Vagina (tissue), 2 donors: ENCODE measurements at regions not wholly inside any gene's neighbourhood (a gene's known extent, or its start where the extent isn't known, plus 50 kb on each side); places are given as distances from the start of the nearest gene placed in this dataset.

Experiments
- POLR2A ChIP-seq, 2 donors: fragments of 450-650 bp; IDR thresholded peaks; one replicate each; pipeline ENCODE4 v1.6.1; 2017; ENCODE audit warnings: antibody characterized with exemption in 2 of 2, mild to moderate bottlenecking in 2 of 2, moderate library complexity in 2 of 2
- TF ChIP-seq, protein P1 (sequence below), 3 experiments: fragments of 450-650 bp in 2 of 3; fragments of 200-600 bp in 1 of 3; sonication (generic) in 1 of 3; IDR thresholded peaks; one replicate each; pipeline ENCODE4 v1.5.1; 2017 to 2019; ENCODE audit warnings: antibody characterized with exemption in 3 of 3, mild to moderate bottlenecking in 2 of 3, moderate library complexity in 2 of 3

DNA sequence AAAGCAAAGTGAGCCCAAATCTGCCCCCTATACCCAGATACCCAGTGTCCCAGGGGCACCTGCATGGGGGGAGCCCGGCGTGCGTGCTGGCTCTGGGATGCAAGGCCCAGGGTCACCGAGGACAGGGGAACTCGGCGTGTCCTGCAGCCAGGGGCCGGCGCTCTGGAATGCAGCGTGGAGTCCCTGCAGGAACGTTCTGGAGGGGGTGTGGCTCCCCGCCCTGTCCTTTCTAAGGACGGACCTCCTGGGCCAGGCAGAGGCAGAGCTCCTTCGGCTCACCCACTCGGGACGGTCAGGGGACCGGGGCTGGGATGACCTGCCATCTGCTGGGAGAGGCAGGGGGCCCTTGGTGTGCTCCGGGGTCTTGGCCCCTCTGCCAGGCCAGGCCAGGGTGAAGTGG is 1196.8 kb downstream of the BRD1 start:
- no peak for TF ChIP-seq POLR2A (IDR thresholded peaks at IDR 0.05)
- TF ChIP-seq, protein P1, sequence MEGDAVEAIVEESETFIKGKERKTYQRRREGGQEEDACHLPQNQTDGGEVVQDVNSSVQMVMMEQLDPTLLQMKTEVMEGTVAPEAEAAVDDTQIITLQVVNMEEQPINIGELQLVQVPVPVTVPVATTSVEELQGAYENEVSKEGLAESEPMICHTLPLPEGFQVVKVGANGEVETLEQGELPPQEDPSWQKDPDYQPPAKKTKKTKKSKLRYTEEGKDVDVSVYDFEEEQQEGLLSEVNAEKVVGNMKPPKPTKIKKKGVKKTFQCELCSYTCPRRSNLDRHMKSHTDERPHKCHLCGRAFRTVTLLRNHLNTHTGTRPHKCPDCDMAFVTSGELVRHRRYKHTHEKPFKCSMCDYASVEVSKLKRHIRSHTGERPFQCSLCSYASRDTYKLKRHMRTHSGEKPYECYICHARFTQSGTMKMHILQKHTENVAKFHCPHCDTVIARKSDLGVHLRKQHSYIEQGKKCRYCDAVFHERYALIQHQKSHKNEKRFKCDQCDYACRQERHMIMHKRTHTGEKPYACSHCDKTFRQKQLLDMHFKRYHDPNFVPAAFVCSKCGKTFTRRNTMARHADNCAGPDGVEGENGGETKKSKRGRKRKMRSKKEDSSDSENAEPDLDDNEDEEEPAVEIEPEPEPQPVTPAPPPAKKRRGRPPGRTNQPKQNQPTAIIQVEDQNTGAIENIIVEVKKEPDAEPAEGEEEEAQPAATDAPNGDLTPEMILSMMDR (IDR thresholded peaks at IDR 0.05), result no peak
